GM18520 (cell line): ENCODE measurements at regions not wholly inside any gene's neighbourhood (a gene's known extent, or its start where the extent isn't known, plus 50 kb on each side); places are given as distances from the start of the nearest gene placed in this dataset.

Experiments used
- ATAC-seq: cut with Tn5 transposase; IDR thresholded peaks from one replicate; pipeline ENCODE4 v1.9.1; 2021; ENCODE audit not compliant: unreplicated experiment

DNA sequence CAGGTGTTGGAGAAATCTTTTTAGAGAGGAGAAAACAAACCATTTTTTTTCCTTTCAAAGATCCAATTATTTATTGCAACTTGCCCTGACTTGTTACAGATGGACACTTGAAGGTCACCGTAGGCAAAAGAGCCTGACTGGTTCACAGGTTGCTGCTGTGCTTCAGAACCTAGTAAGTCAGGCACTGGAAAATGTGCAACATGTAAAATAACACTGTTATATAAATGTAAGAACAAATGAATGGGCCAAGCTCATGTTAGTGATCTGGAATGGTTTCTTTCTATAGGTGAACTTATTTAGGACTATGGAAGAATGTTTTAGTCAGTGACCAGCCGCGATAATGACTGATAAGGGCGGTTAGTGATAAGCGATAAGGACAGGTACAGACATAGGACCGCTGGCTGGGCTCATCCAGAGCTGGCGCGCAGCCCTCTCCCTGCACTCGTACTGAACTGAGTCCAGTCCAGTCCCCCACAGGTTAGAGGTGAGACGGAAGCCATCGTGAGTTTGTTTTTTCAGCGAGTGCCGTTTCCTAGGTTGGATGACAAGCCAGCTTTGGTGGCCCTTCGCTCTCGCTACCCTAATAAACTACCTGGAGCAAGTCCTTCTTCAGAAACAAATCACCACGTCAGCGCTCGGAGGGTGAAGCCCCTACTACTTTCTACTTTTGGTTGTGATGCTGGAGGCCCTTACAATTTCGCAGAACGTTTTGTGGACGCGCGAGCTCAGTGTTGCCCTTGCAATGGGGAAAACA lies 94.4 kb upstream of the PRDM1 start:
- peak; percentile 22 for ATAC-seq

GRCh38 chr6:105990151-105990550 lies 96.0 kb upstream of the PRDM1 start:
- ATAC-seq: no peak

DNA sequence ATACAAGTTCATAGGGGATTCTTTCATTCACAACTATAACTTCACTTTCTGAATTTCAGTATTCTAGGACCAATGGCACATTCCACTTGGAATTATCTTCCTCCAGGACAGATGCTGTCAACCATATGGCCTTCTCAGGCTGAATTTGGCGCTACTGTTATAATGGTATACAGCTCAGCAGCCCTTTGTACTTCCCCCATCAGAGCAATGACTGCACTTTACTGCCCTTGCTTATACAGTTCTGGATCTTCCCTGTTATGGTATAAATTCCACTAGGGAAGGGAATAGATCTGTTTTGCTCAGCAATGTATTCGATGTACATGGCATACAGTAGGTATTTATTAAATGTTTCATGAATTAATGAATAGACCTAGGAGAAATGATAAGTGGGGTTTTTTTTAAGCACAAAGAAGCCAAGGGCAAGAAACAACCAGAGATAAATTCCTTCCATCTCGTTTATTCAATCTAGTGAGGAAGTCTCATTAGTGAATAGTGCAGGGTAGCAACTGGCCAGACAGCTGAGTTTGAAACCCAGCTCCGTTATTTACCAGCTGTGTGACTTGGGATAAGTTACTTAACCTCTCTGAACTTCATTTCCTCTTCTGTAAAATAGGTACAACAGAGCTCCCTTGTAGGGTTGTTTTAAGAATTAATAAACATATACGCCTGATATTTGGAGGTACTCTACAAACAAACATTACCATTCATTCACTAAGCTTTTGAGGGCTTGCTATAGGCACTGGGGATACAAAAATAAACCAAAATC lies 97.1 kb upstream of the PRDM1 start:
- ATAC-seq: no peak

GRCh38 chr6:105988321-105988720 lies 97.8 kb upstream of the PRDM1 start:
- no peak for ATAC-seq

GRCh38 chr6:105987516-105987915 lies 98.6 kb upstream of the PRDM1 start:
- no peak for ATAC-seq

- no peak for ATAC-seq
Measured at GRCh38 chr6:105986998-105987397, 99.1 kb upstream of the PRDM1 start.

DNA sequence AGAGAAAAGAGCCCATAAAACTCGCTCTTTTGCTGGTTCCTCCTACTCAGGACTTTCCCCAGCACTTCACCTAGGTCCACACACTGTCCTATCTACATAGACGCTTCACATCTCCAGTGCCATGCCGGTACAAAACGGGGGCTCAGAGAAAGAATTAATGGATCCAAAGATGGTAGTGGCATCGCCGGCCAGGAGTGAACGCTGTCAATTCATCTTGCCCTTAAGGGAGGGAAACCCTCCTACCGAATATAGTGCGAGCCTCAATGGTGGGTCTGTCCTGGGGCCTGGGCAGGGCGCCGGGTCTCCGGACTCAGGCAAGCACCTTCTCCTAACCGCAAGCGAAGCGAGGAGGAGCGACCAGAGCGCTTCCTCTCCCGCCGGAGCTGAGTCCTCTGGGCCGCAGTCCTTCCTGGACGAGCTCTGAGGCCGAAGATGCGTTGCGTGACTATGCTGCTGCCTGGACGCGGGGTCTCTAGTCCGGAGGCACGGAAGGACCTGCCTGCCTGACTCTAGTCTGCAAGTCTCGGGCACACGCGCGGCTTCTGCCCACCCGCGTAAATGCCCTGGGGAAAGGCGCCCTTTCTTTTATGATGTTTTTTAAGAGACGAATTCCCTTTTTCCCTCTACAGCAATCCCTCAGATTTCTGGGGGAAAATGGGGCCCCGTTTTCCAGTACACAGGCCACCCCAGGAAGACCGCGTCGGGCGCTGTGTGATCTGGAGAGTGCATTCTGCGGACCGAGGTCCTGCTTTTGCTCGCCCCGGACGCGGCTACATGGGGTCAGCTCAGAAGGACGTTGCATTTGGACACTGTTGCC lies 100.1 kb upstream of the PRDM1 start:
- no peak for ATAC-seq

- no peak for ATAC-seq
Measured at GRCh38 chr6:105985098-105985815, 100.9 kb upstream of the PRDM1 start.

DNA sequence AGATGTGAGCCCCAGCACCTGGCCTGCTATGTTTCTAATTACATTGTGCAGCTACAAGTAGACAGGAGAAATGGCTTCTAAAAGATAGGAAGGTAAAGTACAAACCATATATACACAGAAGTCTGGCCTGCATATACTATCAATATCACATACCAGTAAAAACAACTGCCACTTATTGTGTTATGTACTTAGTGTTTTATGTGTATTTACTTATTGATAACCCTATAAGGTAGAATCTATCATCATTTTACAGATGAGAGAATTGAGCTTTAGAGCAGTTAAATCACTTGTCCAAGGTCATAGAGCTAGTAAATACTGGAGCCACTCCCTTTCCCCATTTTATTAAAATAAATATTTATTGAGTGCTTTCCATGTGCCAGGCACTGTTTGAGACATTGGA lies 102.4 kb upstream of the PRDM1 start:
- ATAC-seq: no peak

DNA sequence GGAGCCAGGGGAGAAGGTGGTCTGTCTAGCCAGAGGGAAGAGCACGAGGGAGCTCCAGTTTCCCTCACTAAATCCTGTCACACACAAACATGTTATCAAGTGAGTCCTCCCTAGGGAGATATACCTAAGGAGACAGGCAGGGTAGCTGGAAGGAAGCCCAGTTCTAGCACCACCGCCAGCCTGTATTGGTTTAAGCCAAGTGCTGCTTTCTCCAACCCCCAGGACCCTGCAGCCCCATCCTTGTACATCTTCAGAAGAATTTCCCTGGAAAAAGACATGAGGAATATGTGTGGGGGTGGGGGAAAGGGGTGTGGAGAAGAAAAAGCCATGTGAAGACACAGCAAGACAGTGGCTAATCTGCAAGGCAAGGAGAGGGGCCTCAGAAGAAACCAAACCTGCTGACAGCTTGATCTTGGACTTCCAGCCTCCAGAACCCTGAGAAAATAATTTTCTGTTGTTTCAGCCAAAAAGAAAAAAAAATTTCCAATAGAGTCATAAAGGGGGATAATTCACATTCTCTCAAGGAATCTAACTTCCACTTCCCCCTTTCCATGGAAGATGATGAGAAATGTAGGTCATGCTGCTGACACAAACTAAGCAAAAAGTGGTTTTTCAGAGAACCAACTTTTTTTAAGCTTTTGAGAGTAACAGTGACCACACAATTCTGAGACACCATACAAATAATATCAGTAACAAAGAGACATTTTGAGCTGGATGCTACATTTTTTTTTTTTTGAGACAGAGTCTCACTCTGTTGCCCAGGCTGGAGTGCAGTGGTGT lies 103.2 kb upstream of the PRDM1 start:
- no peak for ATAC-seq

DNA sequence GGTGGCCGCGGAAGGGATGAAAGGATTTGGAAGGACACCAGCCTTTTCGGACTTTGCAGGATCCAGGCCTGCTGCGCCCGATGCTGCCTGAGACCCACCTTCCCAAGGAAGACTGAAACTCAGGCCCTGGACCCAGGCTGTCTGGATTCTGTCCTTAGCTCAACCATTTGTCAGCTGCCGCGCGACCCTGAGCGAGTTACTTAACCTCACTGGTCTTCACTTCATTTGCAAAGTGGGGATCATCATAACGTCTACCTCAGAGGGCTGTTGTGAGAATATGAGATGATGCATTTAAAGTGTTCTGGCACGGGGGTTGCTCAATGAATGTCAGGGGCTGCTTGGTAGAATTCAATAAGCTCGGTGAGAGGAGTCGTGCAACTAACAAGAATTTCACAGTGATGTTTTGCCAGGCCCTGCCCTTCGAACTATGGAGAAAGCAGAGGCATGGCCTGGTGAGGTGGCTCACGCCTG lies 104.2 kb upstream of the PRDM1 start:
- no peak for ATAC-seq

GRCh38 chr6:105981002-105981887 lies 104.9 kb upstream of the PRDM1 start:
- no peak for ATAC-seq

- ATAC-seq: no peak
Measured at GRCh38 chr6:105978974-105979373, 107.2 kb upstream of the PRDM1 start.

DNA sequence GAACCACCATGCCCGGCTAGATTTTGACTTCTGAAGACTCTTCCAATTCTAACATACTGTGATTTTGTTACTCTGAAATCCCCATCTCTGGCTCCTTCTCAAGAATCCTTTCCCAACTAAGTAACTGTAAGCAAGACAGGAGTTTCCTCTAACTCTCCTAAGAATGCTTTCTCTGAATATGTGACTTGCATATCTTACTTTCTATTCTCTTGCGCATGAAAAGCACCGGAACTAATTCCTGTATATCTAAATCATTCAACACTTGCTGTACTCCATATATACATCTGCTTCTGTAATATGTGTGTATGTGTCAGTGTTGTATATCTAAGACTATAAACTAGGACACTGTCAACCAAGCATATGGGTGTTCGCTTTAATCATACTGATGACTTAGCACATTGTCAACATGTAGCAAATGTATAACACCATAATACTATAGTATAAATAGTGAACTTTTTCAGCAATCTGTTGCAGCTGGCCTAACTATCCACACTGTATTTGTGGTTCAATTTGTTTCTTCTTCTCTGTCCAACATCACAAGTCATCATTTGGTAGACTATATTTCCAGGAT lies 108.1 kb upstream of the PRDM1 start:
- no peak for ATAC-seq

DNA sequence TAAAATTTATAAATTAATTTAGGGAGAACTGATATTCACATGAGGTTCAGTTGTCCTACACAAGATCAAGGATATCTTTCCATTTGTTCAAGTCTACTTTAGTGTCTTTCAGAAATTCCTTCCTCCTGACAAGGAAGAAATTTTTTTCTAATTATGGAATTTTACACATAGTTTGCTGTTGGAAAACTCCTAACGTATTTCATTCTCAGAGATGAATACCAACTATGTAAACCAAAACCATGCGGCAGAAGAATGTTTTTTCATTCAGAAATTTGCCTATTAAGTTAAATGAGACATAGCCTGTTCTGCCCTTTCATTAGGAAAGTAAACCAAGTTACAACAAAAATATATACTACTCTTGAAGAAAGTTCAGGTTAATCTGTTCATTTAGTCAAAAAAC lies 111.2 kb upstream of the PRDM1 start:
- ATAC-seq: no peak

DNA sequence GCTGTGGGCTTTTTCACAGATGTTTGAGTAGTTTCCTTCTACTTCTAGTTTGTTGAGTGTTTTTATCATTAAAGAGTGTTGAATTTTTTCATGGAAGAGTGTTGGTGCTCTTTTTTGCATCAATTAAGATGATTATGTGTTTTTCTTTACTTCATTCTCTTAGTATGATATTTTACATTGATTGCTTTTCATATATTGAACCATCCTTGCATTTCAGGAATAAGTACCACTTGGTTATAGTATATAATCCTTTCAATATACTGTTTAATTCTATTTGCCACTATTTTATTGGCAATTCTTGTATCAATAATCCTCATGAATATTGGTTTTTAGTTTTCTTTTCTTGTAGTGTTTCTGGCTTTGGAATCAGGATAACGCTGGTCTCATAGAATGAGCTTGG lies 113.7 kb upstream of the PRDM1 start:
- ATAC-seq: no peak

- no peak for ATAC-seq
Measured at GRCh38 chr6:105968603-105969333, 117.4 kb upstream of the PRDM1 start.

DNA sequence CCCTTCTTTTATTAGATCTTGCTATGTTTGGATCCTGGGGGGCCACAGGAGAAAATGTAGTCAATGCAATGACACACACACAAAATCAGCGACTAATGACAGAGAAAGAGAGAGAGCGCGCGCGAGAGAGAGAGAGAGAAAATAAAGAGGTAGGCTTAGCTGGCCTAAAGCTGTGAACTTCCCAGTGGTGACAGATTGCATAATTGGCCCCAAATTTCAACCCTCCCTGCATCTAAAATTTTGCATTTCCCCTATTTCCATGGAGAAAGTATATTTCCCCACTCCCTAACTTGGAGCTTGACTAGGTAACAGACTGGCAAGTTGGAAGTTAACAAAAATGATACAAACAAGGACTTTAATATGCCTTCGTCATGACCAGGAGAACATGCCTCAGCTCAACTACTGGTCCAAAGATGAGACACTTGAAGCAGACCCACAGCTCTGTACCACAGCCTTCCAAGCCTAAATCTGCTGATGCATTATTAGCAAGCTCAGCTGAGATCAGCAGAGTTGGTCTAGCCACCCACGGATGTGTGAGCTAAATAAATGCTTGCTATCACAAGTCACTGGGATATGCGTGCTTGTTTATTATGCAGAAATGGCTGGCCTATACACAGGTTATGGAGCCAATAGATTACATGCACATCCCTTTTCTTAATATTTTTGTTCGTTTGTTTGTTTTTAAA lies 118.1 kb upstream of the PRDM1 start:
- ATAC-seq: no peak
